Caco-2 (cell line): ENCODE measurements at regions not wholly inside any gene's neighbourhood (a gene's known extent, or its start where the extent isn't known, plus 50 kb on each side); places are given as distances from the start of the nearest gene placed in this dataset.

ENCODE experiments used
- BruUV-seq: library from RNA; stranded (reverse); fragments of 400-500 nt; replicated peaks from 2 replicates; lab custom pipeline; 2021; lab: Mats Ljungman, UMichigan
- CTCF ChIA-PET: fragments of 300-600 bp; sonication (Branson Sonifier 250); formaldehyde crosslinking; loops from one replicate; lab custom pipeline; 2022; ENCODE audit warnings: antibody characterized with exemption; lab: Charles Lee
- POLR2A ChIA-PET: fragments of 300-600 bp; sonication (Branson Sonifier 250); formaldehyde crosslinking; loops from one replicate; lab custom pipeline; 2022; ENCODE audit warnings: antibody characterized with exemption; lab: Charles Lee
- DNase-seq, 2 experiments: peaks; one replicate each; pipeline versions ENCODE4 v3.0.0 to v3.0.0-alpha.2; 2020 to 2022
- H3K27me3 ChIP-seq: replicated peaks from 2 replicates; pipeline ENCODE4 v1.6.0; 2011; ENCODE audit warnings: low read length; ENCODE audit not compliant: control insufficient read depth, insufficient read depth
- H3K36me3 ChIP-seq: 2 replicates; pipeline ENCODE4 v1.5.1; 2011; ENCODE audit warnings: low read length; ENCODE audit not compliant: control insufficient read depth, insufficient read depth
- H3K4me1 ChIP-seq: fragments of 250-450 bp; sonication (Bioruptor Pico); 2 replicates; pipeline ENCODE4 v1.5.1; 2020; ENCODE audit warnings: mild to moderate bottlenecking
- H3K4me3 ChIP-seq: 2 replicates; pipeline ENCODE4 v1.5.1; 2011; ENCODE audit warnings: low read depth, mild to moderate bottlenecking, control low read depth, low read length
- H3K9me3 ChIP-seq: fragments of 250-450 bp; sonication (Bioruptor Pico); 2 replicates; pipeline ENCODE4 v1.5.1; 2020; ENCODE audit warnings: mild to moderate bottlenecking, moderate library complexity
- H3K27ac Mint-ChIP-seq: one replicate; pipeline ENCODE4 v1.8.0; 2022; ENCODE audit warnings: mixed read lengths; ENCODE audit not compliant: unreplicated experiment
- H3K27me3 Mint-ChIP-seq: one replicate; pipeline ENCODE4 v1.8.0; 2022; ENCODE audit warnings: mixed read lengths; ENCODE audit not compliant: insufficient read depth, unreplicated experiment
- H3K36me3 Mint-ChIP-seq: one replicate; pipeline ENCODE4 v1.8.0; 2022; ENCODE audit warnings: mild to moderate bottlenecking, mixed read lengths; ENCODE audit not compliant: insufficient read depth, unreplicated experiment
- H3K4me1 Mint-ChIP-seq: one replicate; pipeline ENCODE4 v1.8.0; 2022; ENCODE audit warnings: low read depth, mixed read lengths; ENCODE audit not compliant: unreplicated experiment
- H3K4me3 Mint-ChIP-seq: one replicate; pipeline ENCODE4 v1.8.0; 2022; ENCODE audit warnings: mild to moderate bottlenecking, moderate library complexity, mixed read lengths; ENCODE audit not compliant: unreplicated experiment
- H3K9me3 Mint-ChIP-seq: one replicate; pipeline ENCODE4 v1.8.0; 2022; ENCODE audit warnings: mixed read lengths; ENCODE audit not compliant: unreplicated experiment
- intact Hi-C: fragments of 100-400 bp; cut with micrococcal nuclease; formaldehyde crosslinking; loops from one replicate; pipeline ENCODE4 v1.10.0; 2022; ENCODE audit not compliant: unreplicated experiment
- TF ChIP-seq, protein P1 (sequence below), 2 experiments: fragments of 200-600 bp in 1 of 2; IDR thresholded peaks; 1 replicate in 1 of 2; 2 replicates in 1 of 2; pipeline versions ENCODE4 v1.5.1 to v1.8.0; 2011 to 2022; ENCODE audit warnings: antibody characterized with exemption in 1 of 2, control low read depth in 1 of 2, inconsistent platforms in 1 of 2, low read depth in 1 of 2, low read length in 1 of 2, mild to moderate bottlenecking in 1 of 2, moderate library complexity in 1 of 2; ENCODE audit not compliant: insufficient read depth in 1 of 2, severe bottlenecking in 1 of 2, unreplicated experiment in 1 of 2

DNA sequence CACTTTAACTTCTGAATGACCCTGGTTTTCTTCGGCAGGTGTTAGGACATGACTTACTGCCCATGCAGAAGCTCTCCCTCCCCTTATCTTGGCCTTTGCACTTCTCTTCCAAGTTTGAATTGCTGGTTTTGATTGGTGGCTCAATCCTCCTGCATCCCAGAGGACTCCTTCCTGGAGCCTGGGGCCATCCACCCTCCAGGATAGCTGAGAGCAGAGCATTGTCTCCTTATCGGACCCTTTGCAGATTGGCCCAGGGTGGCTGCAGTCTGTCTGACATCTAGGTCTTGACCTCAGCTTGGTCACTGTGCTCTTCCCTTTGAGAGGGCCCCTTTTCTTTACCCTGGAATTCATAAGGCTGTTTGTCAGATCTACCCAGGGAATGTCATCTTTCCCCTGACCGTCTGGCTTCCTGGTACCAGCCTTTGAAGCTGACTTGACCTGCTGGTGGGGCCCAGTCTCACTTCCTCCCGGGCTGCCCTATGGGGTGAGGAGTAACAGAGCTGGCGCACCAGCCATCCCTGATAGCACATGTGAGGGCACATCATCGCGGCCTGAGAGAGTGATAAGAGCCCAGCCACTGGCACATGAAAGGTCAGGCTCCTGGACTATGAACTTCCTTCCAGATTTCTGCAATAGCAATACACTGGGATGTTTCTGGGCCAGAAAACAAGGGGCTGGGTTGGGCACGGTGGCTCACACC lies 172.9 kb upstream of the UBL3 start:
- Mint-ChIP-seq H3K27ac (peak overlapping the region; percentile 65), H3K36me3 (no peaks in the 10 kb centered on the region), H3K27me3 (no peaks in the 10 kb centered on the region), H3K4me3 (peak overlapping the region; percentile 20), H3K9me3 (no peaks in the 10 kb centered on the region), H3K4me1 (peaks cover 42% of the 10 kb centered on the region)
- peak; percentile 78 to 91 for DNase-seq
- intact Hi-C loops, result loop anchor here (1.0 to 10.0 kb wide), 3 partner anchors 23 to 91 kb away; no protein-coding TSS in a partner anchor
- no peaks in the 10 kb centered on the region for H3K36me3 ChIP-seq
- TF ChIP-seq, protein P1, sequence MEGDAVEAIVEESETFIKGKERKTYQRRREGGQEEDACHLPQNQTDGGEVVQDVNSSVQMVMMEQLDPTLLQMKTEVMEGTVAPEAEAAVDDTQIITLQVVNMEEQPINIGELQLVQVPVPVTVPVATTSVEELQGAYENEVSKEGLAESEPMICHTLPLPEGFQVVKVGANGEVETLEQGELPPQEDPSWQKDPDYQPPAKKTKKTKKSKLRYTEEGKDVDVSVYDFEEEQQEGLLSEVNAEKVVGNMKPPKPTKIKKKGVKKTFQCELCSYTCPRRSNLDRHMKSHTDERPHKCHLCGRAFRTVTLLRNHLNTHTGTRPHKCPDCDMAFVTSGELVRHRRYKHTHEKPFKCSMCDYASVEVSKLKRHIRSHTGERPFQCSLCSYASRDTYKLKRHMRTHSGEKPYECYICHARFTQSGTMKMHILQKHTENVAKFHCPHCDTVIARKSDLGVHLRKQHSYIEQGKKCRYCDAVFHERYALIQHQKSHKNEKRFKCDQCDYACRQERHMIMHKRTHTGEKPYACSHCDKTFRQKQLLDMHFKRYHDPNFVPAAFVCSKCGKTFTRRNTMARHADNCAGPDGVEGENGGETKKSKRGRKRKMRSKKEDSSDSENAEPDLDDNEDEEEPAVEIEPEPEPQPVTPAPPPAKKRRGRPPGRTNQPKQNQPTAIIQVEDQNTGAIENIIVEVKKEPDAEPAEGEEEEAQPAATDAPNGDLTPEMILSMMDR (IDR thresholded peaks at IDR 0.05; ENCODE audit: insufficient read depth in 1 of 2, low read depth in 1 of 2, low read length in 1 of 2, severe bottlenecking in 1 of 2, unreplicated experiment in 1 of 2), result no peak
- ChIA-PET CTCF (interaction anchor here (0.7 to 1.2 kb wide), 4 partner anchors 31 to 99 kb away, joined by 3 to 4 read pairs (median 3); no protein-coding TSS in a partner anchor), POLR2A (no interaction called here)
- H3K9me3 ChIP-seq, result no peaks in the 10 kb centered on the region
- H3K27me3 ChIP-seq, result no peaks in the 10 kb centered on the region
- peaks cover 66% of the 10 kb centered on the region for H3K4me1 ChIP-seq
- H3K4me3 ChIP-seq, result no peak overlapping the region
- BruUV-seq, result no TSS peak

DNA sequence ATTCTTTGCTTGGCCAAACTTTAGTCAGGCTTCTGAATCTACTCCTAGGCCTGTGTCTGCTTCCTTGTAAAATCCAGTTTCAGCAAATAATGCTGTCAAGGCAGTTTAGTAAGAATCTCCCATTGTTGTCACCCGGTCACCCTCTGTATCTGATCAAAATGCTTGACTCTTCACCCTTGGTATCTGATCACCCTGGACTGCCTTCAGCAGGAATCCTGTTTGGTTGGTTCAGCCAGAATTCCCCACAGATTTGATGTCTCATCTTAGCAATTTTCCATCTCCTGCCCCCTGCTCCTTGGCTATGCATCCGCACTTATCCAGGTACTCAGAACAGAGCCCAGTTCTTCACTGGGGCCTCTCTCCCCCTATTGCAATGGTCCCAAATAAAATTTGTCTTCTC lies 172.4 kb upstream of the UBL3 start:
- peak overlapping the region; percentile 20 for H3K4me3 Mint-ChIP-seq
- intact Hi-C loops, result loop anchor here (1.0 to 10.0 kb wide), 4 partner anchors 24 to 92 kb away; no protein-coding TSS in a partner anchor

DNA sequence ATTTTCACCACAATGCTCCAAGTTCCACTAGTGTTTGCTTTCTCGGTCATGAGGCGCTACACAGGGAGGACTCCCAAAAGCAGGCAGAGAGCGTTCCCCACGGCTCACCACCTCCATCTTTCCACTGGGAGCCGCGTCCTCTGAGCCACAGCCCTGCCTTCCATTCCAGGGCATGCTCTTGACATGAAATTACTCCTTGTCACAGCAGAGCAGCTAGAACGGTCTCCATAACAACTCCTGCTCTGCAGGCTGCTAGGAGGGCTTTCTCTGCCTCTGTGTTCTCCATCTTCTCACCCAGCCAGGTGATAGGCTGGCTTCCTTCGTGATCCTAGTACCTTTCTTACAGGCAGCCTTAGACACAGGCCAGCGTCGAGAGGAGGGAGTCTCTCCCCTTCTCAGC lies 171.8 kb upstream of the UBL3 start:
- Mint-ChIP-seq H3K27me3 (no peaks in the 10 kb centered on the region), H3K36me3 (no peaks in the 10 kb centered on the region), H3K9me3 (no peaks in the 10 kb centered on the region), H3K4me1 (peaks cover 32% of the 10 kb centered on the region), H3K27ac (peak overlapping the region; percentile 65), H3K4me3 (no peak overlapping the region)
- no peaks in the 10 kb centered on the region for H3K27me3 ChIP-seq
- ChIA-PET POLR2A (no interaction called here), CTCF (no interaction called here)
- H3K4me3 ChIP-seq, result no peak overlapping the region
- TF ChIP-seq, protein P1 (IDR thresholded peaks at IDR 0.05; ENCODE audit: insufficient read depth in 1 of 2, low read depth in 1 of 2, low read length in 1 of 2, severe bottlenecking in 1 of 2, unreplicated experiment in 1 of 2), result no peak
- intact Hi-C loops, result loop anchor here (1.0 to 10.0 kb wide), 3 partner anchors 25 to 93 kb away; no protein-coding TSS in a partner anchor
- peaks cover 61% of the 10 kb centered on the region for H3K4me1 ChIP-seq
- no TSS peak for BruUV-seq
- H3K36me3 ChIP-seq, result no peaks in the 10 kb centered on the region
- DNase-seq, result no peak
- no peaks in the 10 kb centered on the region for H3K9me3 ChIP-seq

More for the DNA sequence above, 172.4 kb upstream of the UBL3 start:
- CTCF ChIA-PET, result interaction anchor here (0.9 to 1.2 kb wide), 3 partner anchors 31 to 98 kb away, joined by 3 to 4 read pairs (median 3); no protein-coding TSS in a partner anchor
- BruUV-seq, result no TSS peak
- Mint-ChIP-seq H3K9me3 (no peaks in the 10 kb centered on the region), H3K4me1 (peaks cover 37% of the 10 kb centered on the region), H3K27ac (peak overlapping the region; percentile 65), H3K27me3 (no peaks in the 10 kb centered on the region), H3K36me3 (no peaks in the 10 kb centered on the region)
- Histone ChIP-seq H3K9me3 (no peaks in the 10 kb centered on the region), H3K4me1 (peaks cover 66% of the 10 kb centered on the region), H3K27me3 (no peaks in the 10 kb centered on the region), H3K4me3 (no peak overlapping the region), H3K36me3 (no peaks in the 10 kb centered on the region)
- TF ChIP-seq, protein P1 (IDR thresholded peaks at IDR 0.05; ENCODE audit: insufficient read depth in 1 of 2, low read depth in 1 of 2, low read length in 1 of 2, severe bottlenecking in 1 of 2, unreplicated experiment in 1 of 2), result no peak
- POLR2A ChIA-PET, result no interaction called here
- DNase-seq, result peak; percentile 78 to 82
